Astrocyte (in vitro differentiated cells and primary cell): ENCODE measurements at regions not wholly inside any gene's neighbourhood (a gene's known extent, or its start where the extent isn't known, plus 50 kb on each side); places are given as distances from the start of the nearest gene placed in this dataset.

ENCODE experiments used
- DNase-seq: peaks from one replicate; pipeline ENCODE4 v3.0.0-alpha.2; 2010; ENCODE audit warnings: low read depth
- FAIRE-seq: peaks from 2 replicates; lab custom pipeline; 2011; peaks lifted over from hg19 to GRCh38; lab: Jason Lieb, UNC
- H2AFZ ChIP-seq: 2 replicates; pipeline ENCODE4 v1.6.0; 2012; ENCODE audit warnings: low read depth, low read length, inconsistent platforms
- H3K27ac ChIP-seq: 2 replicates; pipeline ENCODE4 v1.5.1; 2011; ENCODE audit warnings: low read depth, low read length, inconsistent platforms
- H3K27me3 ChIP-seq: 2 replicates; pipeline ENCODE4 v1.6.0; 2011; ENCODE audit warnings: low read length, inconsistent platforms; ENCODE audit not compliant: insufficient read depth
- H3K36me3 ChIP-seq: 2 replicates; pipeline ENCODE4 v1.5.1; 2011; ENCODE audit warnings: low read length, inconsistent platforms; ENCODE audit not compliant: insufficient read depth
- H3K4me1 ChIP-seq: 2 replicates; pipeline ENCODE4 v1.5.1; 2011; ENCODE audit warnings: low read length, inconsistent platforms; ENCODE audit not compliant: insufficient read depth
- H3K4me2 ChIP-seq: 2 replicates; pipeline ENCODE4 v1.6.0; 2012; ENCODE audit warnings: low read length, inconsistent platforms
- H3K4me3 ChIP-seq: 2 replicates; pipeline ENCODE4 v1.5.1; 2011; ENCODE audit warnings: low read depth, mild to moderate bottlenecking, low read length, inconsistent platforms; ENCODE audit not compliant: insufficient read depth
- H3K79me2 ChIP-seq: 2 replicates; pipeline ENCODE4 v1.6.0; 2012; ENCODE audit warnings: mild to moderate bottlenecking, low read length, inconsistent platforms; ENCODE audit not compliant: insufficient read depth
- H3K9ac ChIP-seq: 2 replicates; pipeline ENCODE4 v1.6.0; 2012; ENCODE audit warnings: mild to moderate bottlenecking, low read length, inconsistent platforms
- H3K9me3 ChIP-seq: 2 replicates; pipeline ENCODE4 v1.5.1; 2012; ENCODE audit warnings: low read depth, mild to moderate bottlenecking, low read length, inconsistent platforms; ENCODE audit not compliant: insufficient read depth
- H4K20me1 ChIP-seq: 2 replicates; pipeline ENCODE4 v1.6.0; 2012; ENCODE audit warnings: low read length, inconsistent platforms; ENCODE audit not compliant: insufficient read depth
- H3K27ac Mint-ChIP-seq: one replicate; pipeline ENCODE4 v1.8.0; 2021; ENCODE audit warnings: mild to moderate bottlenecking, mixed read lengths; ENCODE audit not compliant: unreplicated experiment
- H3K27me3 Mint-ChIP-seq: one replicate; pipeline ENCODE4 v1.8.0; 2021; ENCODE audit warnings: low read depth, mixed read lengths; ENCODE audit not compliant: unreplicated experiment
- H3K36me3 Mint-ChIP-seq: one replicate; pipeline ENCODE4 v1.8.0; 2021; ENCODE audit warnings: low read depth, mixed read lengths; ENCODE audit not compliant: unreplicated experiment
- H3K4me1 Mint-ChIP-seq: one replicate; pipeline ENCODE4 v1.8.0; 2021; ENCODE audit warnings: low read depth, mixed read lengths; ENCODE audit not compliant: unreplicated experiment
- H3K4me3 Mint-ChIP-seq: one replicate; pipeline ENCODE4 v1.8.0; 2021; ENCODE audit warnings: mild to moderate bottlenecking, moderate library complexity, mixed read lengths; ENCODE audit not compliant: unreplicated experiment
- H3K9me3 Mint-ChIP-seq: one replicate; pipeline ENCODE4 v1.8.0; 2021; ENCODE audit warnings: mild to moderate bottlenecking, mixed read lengths; ENCODE audit not compliant: unreplicated experiment
- CTCF ChIP-seq: IDR thresholded peaks from 2 replicates; pipeline ENCODE4 v1.5.1; 2011; ENCODE audit warnings: low read depth, mild to moderate bottlenecking, inconsistent platforms, low read length, moderate library complexity; ENCODE audit not compliant: insufficient read depth
- EZH2 ChIP-seq: IDR thresholded peaks from 2 replicates; pipeline ENCODE4 v1.6.1; 2012; ENCODE audit warnings: mild to moderate bottlenecking, low read length, inconsistent platforms; ENCODE audit not compliant: insufficient read depth

- Histone ChIP-seq H3K27me3 (no peaks in the 10 kb centered on the region), H3K4me2 (no peak overlapping the region), H3K9me3 (no peaks in the 10 kb centered on the region), H3K27ac (no peak overlapping the region), H2AFZ (no peak overlapping the region), H3K4me1 (no peaks in the 10 kb centered on the region), H3K9ac (no peak overlapping the region), H3K79me2 (no peaks in the 10 kb centered on the region), H3K4me3 (no peak overlapping the region), H4K20me1 (no peaks in the 10 kb centered on the region), H3K36me3 (no peaks in the 10 kb centered on the region)
- TF ChIP-seq CTCF (no peak), EZH2 (no peak)
- no peaks in the 10 kb centered on the region for H3K36me3 Mint-ChIP-seq
- H3K4me1 Mint-ChIP-seq, result peaks cover 9% of the 10 kb centered on the region
- no peaks in the 10 kb centered on the region for H3K9me3 Mint-ChIP-seq
- FAIRE-seq (no peak), DNase-seq (no peak)
- no peak overlapping the region for H3K4me3 Mint-ChIP-seq
- H3K27me3 Mint-ChIP-seq, result peaks cover 2% of the 10 kb centered on the region
- H3K27ac Mint-ChIP-seq, result no peak overlapping the region
Observed at GRCh38 chr6:150529646-150530045, 70.0 kb upstream of the PLEKHG1 start.

GRCh38 chr6:150531957-150532356 lies 67.7 kb upstream of the PLEKHG1 start:
- no peaks in the 10 kb centered on the region for H3K27me3 ChIP-seq
- no peaks in the 10 kb centered on the region for H4K20me1 ChIP-seq
- H3K4me1 ChIP-seq, result no peaks in the 10 kb centered on the region
- H3K79me2 ChIP-seq, result no peaks in the 10 kb centered on the region
- FAIRE-seq, result no peak
- no peaks in the 10 kb centered on the region for H3K36me3 ChIP-seq
- Mint-ChIP-seq H3K4me3 (no peak overlapping the region), H3K9me3 (no peaks in the 10 kb centered on the region), H3K36me3 (no peaks in the 10 kb centered on the region), H3K27ac (no peak overlapping the region), H3K27me3 (no peaks in the 10 kb centered on the region), H3K4me1 (peaks cover 11% of the 10 kb centered on the region)
- H3K9ac ChIP-seq, result no peak overlapping the region
- H3K27ac ChIP-seq, result no peak overlapping the region
- no peak overlapping the region for H3K4me2 ChIP-seq
- no peak for DNase-seq
- TF ChIP-seq CTCF (no peak), EZH2 (no peak)
- H2AFZ ChIP-seq, result no peak overlapping the region
- H3K9me3 ChIP-seq, result no peaks in the 10 kb centered on the region
- H3K4me3 ChIP-seq, result no peak overlapping the region

DNA sequence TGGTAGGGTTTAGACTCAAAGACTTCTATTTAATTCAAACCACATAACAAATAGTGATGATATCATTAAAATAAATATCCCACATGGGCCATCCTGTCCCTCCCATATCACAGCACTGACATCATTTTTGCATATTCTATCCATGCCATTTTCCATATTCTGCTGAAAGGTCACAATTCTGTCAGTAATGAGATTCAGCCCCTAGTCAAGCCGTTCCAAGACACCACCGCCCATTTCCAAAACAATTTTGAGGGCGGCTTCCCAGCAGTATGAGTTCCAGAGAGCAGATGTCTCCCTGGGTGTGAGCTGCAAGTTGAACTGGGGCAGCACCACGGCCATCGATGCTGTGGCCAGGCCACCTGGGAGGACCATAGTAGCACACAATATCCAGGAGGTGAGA lies 65.1 kb upstream of the PLEKHG1 start:
- peaks cover 7% of the 10 kb centered on the region for H3K9me3 Mint-ChIP-seq
- H2AFZ ChIP-seq, result no peak overlapping the region
- DNase-seq (no peak), FAIRE-seq (no peak)
- H3K4me3 Mint-ChIP-seq, result no peak overlapping the region
- TF ChIP-seq CTCF (no peak), EZH2 (no peak)
- no peaks in the 10 kb centered on the region for H4K20me1 ChIP-seq
- H3K4me3 ChIP-seq, result no peak overlapping the region
- H3K36me3 Mint-ChIP-seq, result no peaks in the 10 kb centered on the region
- H3K36me3 ChIP-seq, result no peaks in the 10 kb centered on the region
- H3K79me2 ChIP-seq, result no peaks in the 10 kb centered on the region
- no peak overlapping the region for H3K27ac ChIP-seq
- H3K9ac ChIP-seq, result no peak overlapping the region
- no peak overlapping the region for H3K4me2 ChIP-seq
- no peak overlapping the region for H3K27ac Mint-ChIP-seq
- H3K4me1 Mint-ChIP-seq, result peaks cover 6% of the 10 kb centered on the region
- peaks cover 6% of the 10 kb centered on the region for H3K27me3 ChIP-seq
- peaks cover 2% of the 10 kb centered on the region for H3K27me3 Mint-ChIP-seq
- H3K9me3 ChIP-seq, result no peaks in the 10 kb centered on the region
- no peaks in the 10 kb centered on the region for H3K4me1 ChIP-seq
